Nephron progenitor cell (in vitro differentiated cells): ENCODE measurements at regions not wholly inside any gene's neighbourhood (a gene's known extent, or its start where the extent isn't known, plus 50 kb on each side); places are given as distances from the start of the nearest gene placed in this dataset.

Experiments used
- DNase-seq: peaks from one replicate; pipeline ENCODE4 v3.0.0; 2021
- H3K27ac Mint-ChIP-seq: 2 replicates; pipeline ENCODE4 v1.8.0; 2021; ENCODE audit warnings: mild to moderate bottlenecking, moderate library complexity, mixed read lengths
- H3K27me3 Mint-ChIP-seq: 2 replicates; pipeline ENCODE4 v1.8.0; 2021; ENCODE audit warnings: mild to moderate bottlenecking, low read depth, mixed read lengths; ENCODE audit not compliant: poor library complexity
- H3K36me3 Mint-ChIP-seq: 2 replicates; pipeline ENCODE4 v1.8.0; 2021; ENCODE audit warnings: low read depth, mixed read lengths
- H3K4me1 Mint-ChIP-seq: 2 replicates; pipeline ENCODE4 v1.8.0; 2021; ENCODE audit warnings: mixed read lengths
- H3K4me3 Mint-ChIP-seq: 2 replicates; pipeline ENCODE4 v1.8.0; 2021; ENCODE audit warnings: mild to moderate bottlenecking, moderate library complexity, mixed read lengths
- H3K9me3 Mint-ChIP-seq: 2 replicates; pipeline ENCODE4 v1.8.0; 2021; ENCODE audit warnings: mild to moderate bottlenecking, moderate library complexity, mixed read lengths
- TF ChIP-seq, protein P1 (sequence below): fragments of 200-600 bp; sonication (generic); IDR thresholded peaks from 2 replicates; pipeline ENCODE4 v1.5.0; 2021; ENCODE audit warnings: antibody characterized with exemption

GRCh38 chr5:5906778-5907177 lies 471.6 kb downstream of the MED10 start:
- H3K9me3 Mint-ChIP-seq, result peaks cover 5% of the 10 kb centered on the region
- no peak overlapping the region for H3K27ac Mint-ChIP-seq
- no peaks in the 10 kb centered on the region for H3K36me3 Mint-ChIP-seq
- DNase-seq, result no peak
- peaks cover 10% of the 10 kb centered on the region for H3K27me3 Mint-ChIP-seq
- H3K4me1 Mint-ChIP-seq, result no peaks in the 10 kb centered on the region
- no peak overlapping the region for H3K4me3 Mint-ChIP-seq
- TF ChIP-seq, protein P1, sequence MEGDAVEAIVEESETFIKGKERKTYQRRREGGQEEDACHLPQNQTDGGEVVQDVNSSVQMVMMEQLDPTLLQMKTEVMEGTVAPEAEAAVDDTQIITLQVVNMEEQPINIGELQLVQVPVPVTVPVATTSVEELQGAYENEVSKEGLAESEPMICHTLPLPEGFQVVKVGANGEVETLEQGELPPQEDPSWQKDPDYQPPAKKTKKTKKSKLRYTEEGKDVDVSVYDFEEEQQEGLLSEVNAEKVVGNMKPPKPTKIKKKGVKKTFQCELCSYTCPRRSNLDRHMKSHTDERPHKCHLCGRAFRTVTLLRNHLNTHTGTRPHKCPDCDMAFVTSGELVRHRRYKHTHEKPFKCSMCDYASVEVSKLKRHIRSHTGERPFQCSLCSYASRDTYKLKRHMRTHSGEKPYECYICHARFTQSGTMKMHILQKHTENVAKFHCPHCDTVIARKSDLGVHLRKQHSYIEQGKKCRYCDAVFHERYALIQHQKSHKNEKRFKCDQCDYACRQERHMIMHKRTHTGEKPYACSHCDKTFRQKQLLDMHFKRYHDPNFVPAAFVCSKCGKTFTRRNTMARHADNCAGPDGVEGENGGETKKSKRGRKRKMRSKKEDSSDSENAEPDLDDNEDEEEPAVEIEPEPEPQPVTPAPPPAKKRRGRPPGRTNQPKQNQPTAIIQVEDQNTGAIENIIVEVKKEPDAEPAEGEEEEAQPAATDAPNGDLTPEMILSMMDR, result no peak

DNA sequence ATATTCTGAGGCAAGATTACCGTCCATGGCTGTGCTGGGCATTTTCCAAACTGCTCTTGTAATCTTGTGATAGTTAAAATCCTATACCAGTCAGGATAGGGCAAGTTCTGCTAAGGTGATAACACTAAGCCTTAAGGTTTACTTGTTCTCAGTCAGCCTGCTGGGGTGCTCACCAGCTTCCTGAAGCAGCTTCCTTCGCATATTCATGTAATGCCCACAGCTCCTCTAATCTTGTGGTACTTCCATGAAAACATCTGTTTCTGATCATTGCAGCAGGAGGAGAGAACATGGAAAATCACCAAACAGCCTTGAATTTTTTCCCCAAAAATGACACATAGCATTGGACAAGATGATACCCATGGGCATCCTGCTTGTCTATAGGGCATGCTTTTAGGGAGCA lies 473.2 kb downstream of the MED10 start:
- TF ChIP-seq, protein P1, result no peak
- Mint-ChIP-seq H3K36me3 (no peaks in the 10 kb centered on the region), H3K27me3 (peaks cover 11% of the 10 kb centered on the region), H3K4me3 (no peak overlapping the region), H3K9me3 (peaks cover 5% of the 10 kb centered on the region), H3K27ac (no peak overlapping the region), H3K4me1 (no peaks in the 10 kb centered on the region)
- no peak for DNase-seq

GRCh38 chr5:5904113-5904512 lies 474.2 kb downstream of the MED10 start:
- Mint-ChIP-seq H3K9me3 (peaks cover 5% of the 10 kb centered on the region), H3K4me3 (no peak overlapping the region), H3K4me1 (no peaks in the 10 kb centered on the region), H3K36me3 (no peaks in the 10 kb centered on the region), H3K27ac (no peak overlapping the region), H3K27me3 (peaks cover 12% of the 10 kb centered on the region)
- TF ChIP-seq, protein P1, result no peak
- no peak for DNase-seq

DNA sequence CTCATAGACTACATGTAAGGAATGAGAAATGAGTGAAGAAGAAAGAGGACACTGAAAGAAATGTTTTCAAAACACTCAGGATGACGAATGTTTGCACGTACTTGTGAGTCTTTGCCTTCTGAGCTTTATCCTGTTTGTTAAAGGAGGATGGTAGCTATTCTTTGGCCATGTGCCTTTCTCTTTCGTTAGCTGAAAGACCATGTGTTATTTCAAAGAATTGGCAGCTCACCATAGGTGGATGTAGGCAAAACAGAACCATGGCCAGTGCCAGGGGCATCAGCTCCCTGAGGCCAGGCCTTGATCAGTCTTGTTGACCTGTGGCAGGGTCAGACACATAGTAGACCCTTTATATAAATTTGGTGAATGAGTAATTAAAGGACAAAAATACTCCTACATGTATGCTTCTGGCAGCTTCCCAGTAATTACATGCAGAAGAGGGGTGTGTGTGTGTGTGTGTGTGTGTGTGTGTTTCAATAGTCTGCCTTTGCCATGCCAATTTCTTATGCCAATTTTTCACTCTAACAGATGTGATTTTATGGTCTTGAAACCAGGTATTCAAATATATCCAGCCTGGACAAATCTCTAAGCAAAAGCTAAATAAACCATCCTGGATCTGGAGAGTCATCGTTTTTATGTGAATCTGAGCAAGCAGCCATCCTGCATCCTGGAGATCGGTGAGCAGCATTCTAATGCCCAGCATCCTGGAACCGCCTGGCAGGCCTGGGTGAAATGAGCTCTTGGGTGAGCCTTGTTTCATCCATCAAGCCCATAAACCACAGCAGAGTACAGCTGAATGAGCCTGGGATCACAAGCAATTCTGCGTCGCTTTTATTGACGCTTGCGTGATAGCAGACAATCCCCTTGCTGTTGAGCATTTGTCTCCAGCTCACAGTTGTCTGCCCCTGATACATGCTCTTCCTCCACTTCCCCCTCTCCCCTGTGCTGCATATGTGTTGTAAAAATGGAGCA lies 475.4 kb downstream of the MED10 start:
- H3K27me3 Mint-ChIP-seq, result peaks cover 12% of the 10 kb centered on the region
- no peak for DNase-seq
- no peak overlapping the region for H3K4me3 Mint-ChIP-seq
- no peaks in the 10 kb centered on the region for H3K36me3 Mint-ChIP-seq
- TF ChIP-seq, protein P1, result no peak
- peaks cover 5% of the 10 kb centered on the region for H3K9me3 Mint-ChIP-seq
- no peak overlapping the region for H3K27ac Mint-ChIP-seq
- H3K4me1 Mint-ChIP-seq, result no peaks in the 10 kb centered on the region

- Mint-ChIP-seq H3K4me3 (no peak overlapping the region), H3K4me1 (no peaks in the 10 kb centered on the region), H3K9me3 (peaks cover 5% of the 10 kb centered on the region), H3K27ac (no peak overlapping the region), H3K36me3 (no peaks in the 10 kb centered on the region), H3K27me3 (peaks cover 5% of the 10 kb centered on the region)
- TF ChIP-seq, protein P1, result no peak
- DNase-seq, result no peak
Measured at GRCh38 chr5:5900350-5900749, 477.9 kb downstream of the ICE1 start.

GRCh38 chr5:5899716-5900115 lies 477.2 kb downstream of the ICE1 start:
- H3K9me3 Mint-ChIP-seq, result peaks cover 5% of the 10 kb centered on the region
- H3K36me3 Mint-ChIP-seq, result no peaks in the 10 kb centered on the region
- H3K27ac Mint-ChIP-seq, result no peak overlapping the region
- H3K4me3 Mint-ChIP-seq, result no peak overlapping the region
- H3K27me3 Mint-ChIP-seq, result peaks cover 5% of the 10 kb centered on the region
- no peaks in the 10 kb centered on the region for H3K4me1 Mint-ChIP-seq
- no peak for DNase-seq
- TF ChIP-seq, protein P1, result no peak
